ENCODE measurements at regions not wholly inside any gene's neighbourhood (a gene's known extent, or its start where the extent isn't known, plus 50 kb on each side); places are given as distances from the start of the nearest gene placed in this dataset.

- Histone ChIP-seq H3K4me3 (ENCODE audit: low read depth, low read length) (no peak overlapping the region), H3K4me1 (ENCODE audit: control insufficient read depth, insufficient read depth, low read length) (no peaks in the 10 kb centered on the region), H3K36me3 (ENCODE audit: control insufficient read depth in 2 of 2, insufficient read depth in 1 of 2, low read length in 2 of 2) (no peaks in the 10 kb centered on the region), H3K27ac (ENCODE audit: extremely low read depth, low read depth, low read length) (no peak overlapping the region), H3K9me3 (ENCODE audit: control insufficient read depth, insufficient read depth, low read depth, low read length) (no peaks in the 10 kb centered on the region)
- TF ChIP-seq ZNF830 (tag by site-specific recombination; IDR thresholded peaks at IDR 0.05; ENCODE audit: low read depth) (no peak), GLIS1 (tag by site-specific recombination; IDR thresholded peaks at IDR 0.05) (no peak), ZNF521 (tag by site-specific recombination; IDR thresholded peaks at IDR 0.05) (no peak), ZNF548 (tag by site-specific recombination; IDR thresholded peaks at IDR 0.05) (no peak), ZBTB26 (tag by site-specific recombination; optimal IDR thresholded peaks at IDR 0.05) (no peak), ZNF37A (tag by site-specific recombination; IDR thresholded peaks at IDR 0.05) (no peak), FEZF1 (tag by site-specific recombination; IDR thresholded peaks at IDR 0.05) (no peak), KLF16 (tag by site-specific recombination; IDR thresholded peaks at IDR 0.05) (no peak), HOXA7 (CRISPR knock-in tag; IDR thresholded peaks at IDR 0.05; ENCODE audit: borderline replicate concordance) (no peak), ZNF449 (tag by site-specific recombination; IDR thresholded peaks at IDR 0.05) (no peak), ZNF792 (tag by site-specific recombination; IDR thresholded peaks at IDR 0.05) (no peak), ZNF776 (tag by site-specific recombination; IDR thresholded peaks at IDR 0.05; ENCODE audit: borderline replicate concordance) (no peak), BCL11B (tag by site-specific recombination; IDR thresholded peaks at IDR 0.05; ENCODE audit: low read depth) (no peak), ZSCAN4 (tag by site-specific recombination; IDR thresholded peaks at IDR 0.05) (no peak), ZNF350 (tag by site-specific recombination; IDR thresholded peaks at IDR 0.05) (no peak)
- POLR2A ChIA-PET, result interaction anchor here (1.2 kb wide), 1 partner anchor 10 kb away, joined by 3 read pairs; no protein-coding TSS in a partner anchor
- CTCF ChIA-PET, result interaction anchor here (0.6 to 1.3 kb wide), 2 partner anchors 17 to 90 kb away, joined by 4 to 5 read pairs; no protein-coding TSS in a partner anchor
Measured at GRCh38 chr20:61138566-61138965, 113.5 kb upstream of the CDH4 start.

- CTCF ChIA-PET, result interaction anchor here (0.6 to 1.3 kb wide), 2 partner anchors 16 to 90 kb away, joined by 4 to 5 read pairs; no protein-coding TSS in a partner anchor
- no peaks in the 10 kb centered on the region for H3K36me3 ChIP-seq (ENCODE audit: control insufficient read depth in 2 of 2, insufficient read depth in 1 of 2, low read length in 2 of 2)
- no peaks in the 10 kb centered on the region for H3K9me3 ChIP-seq (ENCODE audit: control insufficient read depth, insufficient read depth, low read depth, low read length)
- H3K27ac ChIP-seq (ENCODE audit: extremely low read depth, low read depth, low read length), result no peak overlapping the region
- no peak overlapping the region for H3K4me3 ChIP-seq (ENCODE audit: low read depth, low read length)
- H3K4me1 ChIP-seq (ENCODE audit: control insufficient read depth, insufficient read depth, low read length), result no peaks in the 10 kb centered on the region
- TF ChIP-seq HOXA7 (CRISPR knock-in tag; IDR thresholded peaks at IDR 0.05; ENCODE audit: borderline replicate concordance) (no peak), ZNF544 (tag by site-specific recombination; IDR thresholded peaks at IDR 0.05) (no peak), ATF2 (tag by site-specific recombination; IDR thresholded peaks at IDR 0.05; ENCODE audit: low read depth) (no peak), ZNF580 (tag by site-specific recombination; IDR thresholded peaks at IDR 0.05) (no peak), ZFHX2 (tag by site-specific recombination; conservative IDR thresholded peaks at IDR 0.05) (no peak), ZNF221 (tag by site-specific recombination; IDR thresholded peaks at IDR 0.05; ENCODE audit: borderline replicate concordance) (no peak)
- POLR2A ChIA-PET, result interaction anchor here (1.2 kb wide), 1 partner anchor 10 kb away, joined by 3 read pairs; no protein-coding TSS in a partner anchor
Measured at GRCh38 chr20:61139031-61139430, 113.0 kb upstream of the CDH4 start.

Data from HEK293 (cell line).